PC-9 (cell line): ENCODE measurements at regions not wholly inside any gene's neighbourhood (a gene's known extent, or its start where the extent isn't known, plus 50 kb on each side); places are given as distances from the start of the nearest gene placed in this dataset.

Source experiments
- BruUV-seq: library from RNA; stranded (reverse); fragments of 400-500 nt; replicated peaks from 2 replicates; lab custom pipeline; 2021; lab: Mats Ljungman, UMichigan
- CTCF ChIA-PET: fragments of 300-600 bp; sonication (Branson Sonifier 250); formaldehyde crosslinking; loops from one replicate; lab custom pipeline; 2022; ENCODE audit warnings: antibody characterized with exemption; lab: Charles Lee
- POLR2A ChIA-PET: fragments of 300-600 bp; sonication (Branson Sonifier 250); formaldehyde crosslinking; loops from one replicate; lab custom pipeline; 2022; ENCODE audit warnings: antibody characterized with exemption; ENCODE audit not compliant: unreplicated experiment; lab: Charles Lee
- DNase-seq, 2 experiments: peaks; one replicate each; pipeline versions ENCODE4 v3.0.0 to v3.0.0-alpha.2; 2015 to 2022; ENCODE audit warnings: mixed read lengths in 1 of 2
- H2AFZ ChIP-seq: fragments of 200-600 bp; sonication (generic); 2 replicates; pipeline ENCODE4 v1.8.1; 2017; ENCODE audit warnings: antibody characterized with exemption
- H3F3A ChIP-seq: fragments of 200-600 bp; sonication (generic); 2 replicates; pipeline ENCODE4 v1.8.1; 2017; ENCODE audit warnings: antibody characterized with exemption, mild to moderate bottlenecking, low read depth; ENCODE audit not compliant: insufficient read depth
- H3K27ac ChIP-seq: fragments of 200-600 bp; sonication (generic); 2 replicates; pipeline ENCODE4 v1.6.1; 2016; ENCODE audit warnings: mixed run types
- H3K27me3 ChIP-seq: fragments of 200-600 bp; sonication (generic); 2 replicates; pipeline ENCODE4 v1.6.1; 2016; ENCODE audit warnings: low read depth, mixed run types; ENCODE audit not compliant: insufficient read depth
- H3K36me3 ChIP-seq: fragments of 200-600 bp; sonication (generic); 2 replicates; pipeline ENCODE4 v1.6.1; 2016; ENCODE audit warnings: low read depth, mixed run types
- H3K4me1 ChIP-seq: fragments of 200-600 bp; sonication (generic); replicated peaks from 2 replicates; pipeline ENCODE4 v1.6.1; 2016; ENCODE audit warnings: mixed run types; ENCODE audit not compliant: insufficient read depth
- H3K4me2 ChIP-seq: fragments of 200-600 bp; sonication (generic); 2 replicates; pipeline ENCODE4 v1.6.1; 2017; ENCODE audit warnings: mixed run types
- H3K4me3 ChIP-seq: fragments of 200-600 bp; sonication (generic); 2 replicates; pipeline ENCODE4 v1.6.1; 2016; ENCODE audit warnings: mixed run types
- H3K79me2 ChIP-seq: fragments of 200-600 bp; sonication (generic); 2 replicates; pipeline ENCODE4 v1.6.1; 2017; ENCODE audit warnings: low read depth, mixed run types
- H3K9me2 ChIP-seq: fragments of 200-600 bp; sonication (generic); 2 replicates; pipeline ENCODE4 v1.8.1; 2017; ENCODE audit warnings: mild to moderate bottlenecking; ENCODE audit not compliant: insufficient read depth
- H3K9me3 ChIP-seq: fragments of 200-600 bp; sonication (generic); 2 replicates; pipeline ENCODE4 v1.8.1; 2016; ENCODE audit warnings: low read depth; ENCODE audit not compliant: insufficient read depth
- H4K20me1 ChIP-seq: fragments of 200-600 bp; sonication (generic); 2 replicates; pipeline ENCODE4 v1.8.1; 2017; ENCODE audit not compliant: insufficient read depth
- EZH2 ChIP-seq: fragments of 200-600 bp; sonication (generic); IDR thresholded peaks from 2 replicates; pipeline ENCODE4 v1.8.0; 2017; ENCODE audit warnings: antibody characterized with exemption, low read depth
- intact Hi-C: fragments of 100-400 bp; cut with micrococcal nuclease; formaldehyde crosslinking; loops from one replicate; pipeline ENCODE4 v1.10.0; 2022; ENCODE audit not compliant: unreplicated experiment
- TF ChIP-seq, protein P1 (sequence below): fragments of 200-600 bp; sonication (generic); conservative IDR thresholded peaks from 2 replicates; pipeline ENCODE4 v1.6.1; 2017; ENCODE audit warnings: mixed run types, antibody characterized with exemption, mild to moderate bottlenecking, moderate library complexity

DNA sequence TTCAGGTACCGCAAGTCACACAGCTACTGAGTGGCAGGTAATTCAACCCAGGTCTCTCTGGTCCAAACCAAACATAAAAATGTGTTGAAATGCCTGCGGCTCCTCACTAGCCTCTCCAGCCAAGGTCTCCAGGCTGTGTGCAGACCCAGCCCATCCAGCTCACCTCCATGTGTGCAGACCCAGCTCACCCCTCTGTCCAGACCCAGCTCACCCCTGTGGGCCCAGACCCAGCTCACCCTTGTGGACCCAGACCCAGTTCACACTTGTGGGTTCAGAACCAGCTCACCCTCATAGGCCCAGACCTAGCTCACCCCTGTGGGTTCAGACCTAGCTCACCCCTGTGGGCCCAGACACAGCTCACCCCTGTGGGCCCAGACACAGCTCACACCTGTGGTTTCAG, 188.0 kb upstream of the ADCY2 start:
- Histone ChIP-seq H3K4me1 (no peaks in the 10 kb centered on the region), H3K36me3 (no peaks in the 10 kb centered on the region), H3K79me2 (no peaks in the 10 kb centered on the region), H3K9me3 (no peaks in the 10 kb centered on the region), H3K9me2 (peaks cover 5% of the 10 kb centered on the region; the same call in 1 of the 2 replicates), H2AFZ (no peak overlapping the region), H3K27me3 (no peaks in the 10 kb centered on the region), H3F3A (no peaks in the 10 kb centered on the region), H3K27ac (no peak overlapping the region), H3K4me3 (no peak overlapping the region), H4K20me1 (no peaks in the 10 kb centered on the region), H3K4me2 (no peak overlapping the region)
- intact Hi-C loops, result no loop called here
- BruUV-seq, result no TSS peak
- DNase-seq, result no peak
- ChIA-PET CTCF (no interaction called here), POLR2A (no interaction called here)
- TF ChIP-seq, protein P1, sequence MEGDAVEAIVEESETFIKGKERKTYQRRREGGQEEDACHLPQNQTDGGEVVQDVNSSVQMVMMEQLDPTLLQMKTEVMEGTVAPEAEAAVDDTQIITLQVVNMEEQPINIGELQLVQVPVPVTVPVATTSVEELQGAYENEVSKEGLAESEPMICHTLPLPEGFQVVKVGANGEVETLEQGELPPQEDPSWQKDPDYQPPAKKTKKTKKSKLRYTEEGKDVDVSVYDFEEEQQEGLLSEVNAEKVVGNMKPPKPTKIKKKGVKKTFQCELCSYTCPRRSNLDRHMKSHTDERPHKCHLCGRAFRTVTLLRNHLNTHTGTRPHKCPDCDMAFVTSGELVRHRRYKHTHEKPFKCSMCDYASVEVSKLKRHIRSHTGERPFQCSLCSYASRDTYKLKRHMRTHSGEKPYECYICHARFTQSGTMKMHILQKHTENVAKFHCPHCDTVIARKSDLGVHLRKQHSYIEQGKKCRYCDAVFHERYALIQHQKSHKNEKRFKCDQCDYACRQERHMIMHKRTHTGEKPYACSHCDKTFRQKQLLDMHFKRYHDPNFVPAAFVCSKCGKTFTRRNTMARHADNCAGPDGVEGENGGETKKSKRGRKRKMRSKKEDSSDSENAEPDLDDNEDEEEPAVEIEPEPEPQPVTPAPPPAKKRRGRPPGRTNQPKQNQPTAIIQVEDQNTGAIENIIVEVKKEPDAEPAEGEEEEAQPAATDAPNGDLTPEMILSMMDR, result no peak
- TF ChIP-seq EZH2, result no peak

GRCh38 chr5:7208938-7209337, 187.0 kb upstream of the ADCY2 start:
- 0 out of 2 replicates have a peak, but pooled peaks cover 3% of the 10 kb centered on the region for H3K27me3 ChIP-seq
- no peaks in the 10 kb centered on the region for H3K36me3 ChIP-seq
- H3K4me3 ChIP-seq, result no peak overlapping the region
- ChIA-PET CTCF (no interaction called here), POLR2A (no interaction called here)
- H3K9me3 ChIP-seq, result no peaks in the 10 kb centered on the region
- no peak overlapping the region for H3K27ac ChIP-seq
- DNase-seq, result no peak
- TF ChIP-seq, protein P1, result no peak
- TF ChIP-seq EZH2, result no peak
- H3F3A ChIP-seq, result no peaks in the 10 kb centered on the region
- H3K4me2 ChIP-seq, result no peak overlapping the region
- H3K79me2 ChIP-seq, result no peaks in the 10 kb centered on the region
- no peaks in the 10 kb centered on the region for H4K20me1 ChIP-seq
- no TSS peak for BruUV-seq
- no peaks in the 10 kb centered on the region for H3K4me1 ChIP-seq
- H2AFZ ChIP-seq, result no peak overlapping the region
- intact Hi-C loops, result no loop called here
- H3K9me2 ChIP-seq, result peaks cover 5% of the 10 kb centered on the region; the same call in 1 of the 2 replicates

DNA sequence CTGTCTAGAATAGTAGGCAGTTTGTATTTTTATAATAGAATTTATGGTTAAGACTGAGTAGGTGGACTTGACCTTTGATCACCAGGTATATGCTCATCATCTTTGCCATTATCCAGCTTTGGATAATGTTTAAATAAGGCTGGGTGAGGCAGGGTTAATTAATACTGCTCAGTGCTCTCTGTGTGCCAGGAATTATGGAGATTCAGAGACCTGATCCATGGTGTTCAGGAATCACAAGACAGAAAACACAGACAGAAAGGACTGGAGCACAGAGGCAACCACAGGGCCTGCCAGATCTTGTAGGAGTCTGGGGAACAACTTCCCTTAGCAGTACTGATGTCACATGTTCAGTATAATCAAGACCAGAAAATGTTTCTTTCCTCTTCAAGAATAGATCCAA, 186.3 kb upstream of the ADCY2 start:
- Histone ChIP-seq H3K9me3 (no peaks in the 10 kb centered on the region), H3K27me3 (0 out of 2 replicates have a peak, but pooled peaks cover 4% of the 10 kb centered on the region), H3K4me2 (no peak overlapping the region), H3F3A (no peaks in the 10 kb centered on the region), H4K20me1 (no peaks in the 10 kb centered on the region), H3K4me1 (no peaks in the 10 kb centered on the region), H3K27ac (no peak overlapping the region), H3K79me2 (no peaks in the 10 kb centered on the region), H3K36me3 (no peaks in the 10 kb centered on the region), H3K9me2 (peaks cover 5% of the 10 kb centered on the region; the same call in 1 of the 2 replicates), H2AFZ (no peak overlapping the region), H3K4me3 (no peak overlapping the region)
- intact Hi-C loops, result no loop called here
- ChIA-PET POLR2A (no interaction called here), CTCF (no interaction called here)
- TF ChIP-seq, protein P1, result no peak
- no peak for TF ChIP-seq EZH2
- no peak for DNase-seq
- no TSS peak for BruUV-seq
